Panc1 (cell line): ENCODE measurements at regions not wholly inside any gene's neighbourhood (a gene's known extent, or its start where the extent isn't known, plus 50 kb on each side); places are given as distances from the start of the nearest gene placed in this dataset.

ENCODE experiments used
- POLR2AphosphoS5 ChIP-seq: IDR thresholded peaks from 2 replicates; pipeline ENCODE4 v1.6.1; 2012; ENCODE audit warnings: mild to moderate bottlenecking, low read depth, low read length, moderate library complexity
- SIN3A ChIP-seq: IDR thresholded peaks from 2 replicates; pipeline ENCODE4 v1.6.1; 2012; ENCODE audit warnings: low read depth, mild to moderate bottlenecking, low read length, moderate library complexity, borderline replicate concordance; ENCODE audit not compliant: insufficient read depth
- TCF7L2 ChIP-seq: IDR thresholded peaks from 2 replicates; pipeline ENCODE4 v1.6.1; 2011; ENCODE audit warnings: mild to moderate bottlenecking, low read depth, low read length, inconsistent platforms
- TF ChIP-seq, protein P1 (sequence below): fragments of 450-650 bp; IDR thresholded peaks from 2 replicates; pipeline ENCODE4 v1.5.1; 2017; ENCODE audit warnings: mild to moderate bottlenecking
- TF ChIP-seq, protein P2 (sequence below), 2 experiments: IDR thresholded peaks; 2 replicates each; pipeline ENCODE4 v1.6.1; 2011 to 2012; ENCODE audit warnings: low read depth in 2 of 2, control low read depth in 1 of 2, low read length in 1 of 2, mild to moderate bottlenecking in 1 of 2, moderate library complexity in 1 of 2; ENCODE audit not compliant: insufficient read depth in 1 of 2

DNA sequence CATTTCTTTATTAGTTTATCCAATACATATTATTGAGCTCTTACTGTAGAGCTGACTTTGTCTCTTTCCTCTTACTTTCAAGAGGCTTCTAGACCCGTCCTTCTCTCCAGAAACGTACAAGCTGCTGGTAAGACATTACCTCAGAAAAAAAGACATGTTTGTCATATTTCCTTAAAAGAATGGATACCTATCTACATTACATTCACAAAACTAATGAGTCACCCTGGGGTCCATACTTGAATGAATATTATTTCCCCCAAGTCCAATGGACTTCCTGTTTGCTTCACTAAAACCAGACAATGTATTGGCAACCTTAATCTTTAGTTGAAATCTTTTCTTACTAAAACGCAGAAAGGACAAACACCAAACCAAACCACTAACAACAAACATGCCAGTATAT is 176.5 kb upstream of the CLNK start:
- TF ChIP-seq POLR2AphosphoS5 (no peak), TCF7L2 (no peak), SIN3A (no peak)
- TF ChIP-seq, protein P1, sequence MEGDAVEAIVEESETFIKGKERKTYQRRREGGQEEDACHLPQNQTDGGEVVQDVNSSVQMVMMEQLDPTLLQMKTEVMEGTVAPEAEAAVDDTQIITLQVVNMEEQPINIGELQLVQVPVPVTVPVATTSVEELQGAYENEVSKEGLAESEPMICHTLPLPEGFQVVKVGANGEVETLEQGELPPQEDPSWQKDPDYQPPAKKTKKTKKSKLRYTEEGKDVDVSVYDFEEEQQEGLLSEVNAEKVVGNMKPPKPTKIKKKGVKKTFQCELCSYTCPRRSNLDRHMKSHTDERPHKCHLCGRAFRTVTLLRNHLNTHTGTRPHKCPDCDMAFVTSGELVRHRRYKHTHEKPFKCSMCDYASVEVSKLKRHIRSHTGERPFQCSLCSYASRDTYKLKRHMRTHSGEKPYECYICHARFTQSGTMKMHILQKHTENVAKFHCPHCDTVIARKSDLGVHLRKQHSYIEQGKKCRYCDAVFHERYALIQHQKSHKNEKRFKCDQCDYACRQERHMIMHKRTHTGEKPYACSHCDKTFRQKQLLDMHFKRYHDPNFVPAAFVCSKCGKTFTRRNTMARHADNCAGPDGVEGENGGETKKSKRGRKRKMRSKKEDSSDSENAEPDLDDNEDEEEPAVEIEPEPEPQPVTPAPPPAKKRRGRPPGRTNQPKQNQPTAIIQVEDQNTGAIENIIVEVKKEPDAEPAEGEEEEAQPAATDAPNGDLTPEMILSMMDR: no peak
- TF ChIP-seq, protein P2, sequence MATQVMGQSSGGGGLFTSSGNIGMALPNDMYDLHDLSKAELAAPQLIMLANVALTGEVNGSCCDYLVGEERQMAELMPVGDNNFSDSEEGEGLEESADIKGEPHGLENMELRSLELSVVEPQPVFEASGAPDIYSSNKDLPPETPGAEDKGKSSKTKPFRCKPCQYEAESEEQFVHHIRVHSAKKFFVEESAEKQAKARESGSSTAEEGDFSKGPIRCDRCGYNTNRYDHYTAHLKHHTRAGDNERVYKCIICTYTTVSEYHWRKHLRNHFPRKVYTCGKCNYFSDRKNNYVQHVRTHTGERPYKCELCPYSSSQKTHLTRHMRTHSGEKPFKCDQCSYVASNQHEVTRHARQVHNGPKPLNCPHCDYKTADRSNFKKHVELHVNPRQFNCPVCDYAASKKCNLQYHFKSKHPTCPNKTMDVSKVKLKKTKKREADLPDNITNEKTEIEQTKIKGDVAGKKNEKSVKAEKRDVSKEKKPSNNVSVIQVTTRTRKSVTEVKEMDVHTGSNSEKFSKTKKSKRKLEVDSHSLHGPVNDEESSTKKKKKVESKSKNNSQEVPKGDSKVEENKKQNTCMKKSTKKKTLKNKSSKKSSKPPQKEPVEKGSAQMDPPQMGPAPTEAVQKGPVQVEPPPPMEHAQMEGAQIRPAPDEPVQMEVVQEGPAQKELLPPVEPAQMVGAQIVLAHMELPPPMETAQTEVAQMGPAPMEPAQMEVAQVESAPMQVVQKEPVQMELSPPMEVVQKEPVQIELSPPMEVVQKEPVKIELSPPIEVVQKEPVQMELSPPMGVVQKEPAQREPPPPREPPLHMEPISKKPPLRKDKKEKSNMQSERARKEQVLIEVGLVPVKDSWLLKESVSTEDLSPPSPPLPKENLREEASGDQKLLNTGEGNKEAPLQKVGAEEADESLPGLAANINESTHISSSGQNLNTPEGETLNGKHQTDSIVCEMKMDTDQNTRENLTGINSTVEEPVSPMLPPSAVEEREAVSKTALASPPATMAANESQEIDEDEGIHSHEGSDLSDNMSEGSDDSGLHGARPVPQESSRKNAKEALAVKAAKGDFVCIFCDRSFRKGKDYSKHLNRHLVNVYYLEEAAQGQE (IDR thresholded peaks at IDR 0.05; ENCODE audit: insufficient read depth in 1 of 2, low read depth in 2 of 2, low read length in 1 of 2): no peak
